ENCODE measurements at regions not wholly inside any gene's neighbourhood (a gene's known extent, or its start where the extent isn't known, plus 50 kb on each side); places are given as distances from the start of the nearest gene placed in this dataset.

DNA sequence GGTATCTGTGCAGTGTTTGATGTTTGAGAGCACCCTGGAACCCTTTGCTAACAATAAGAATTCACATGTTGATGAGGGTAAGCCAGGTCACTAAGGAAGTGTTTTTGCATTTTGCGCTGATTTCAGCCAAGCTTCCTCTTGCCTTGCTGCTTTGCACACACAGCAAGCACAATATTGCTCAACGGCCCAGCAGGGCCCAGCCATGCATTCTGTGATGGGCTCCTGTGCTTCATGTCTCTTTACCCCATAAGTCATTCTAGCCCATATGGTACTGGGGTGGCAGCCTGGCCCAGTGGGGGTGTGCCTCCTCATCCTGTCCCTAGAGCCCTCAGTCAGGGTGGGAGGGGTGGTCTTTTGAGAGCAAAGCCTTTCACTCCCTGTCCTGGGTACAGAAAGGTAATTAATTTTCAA, 481.3 kb downstream of the GADD45G start:
- TF ChIP-seq, protein P1, sequence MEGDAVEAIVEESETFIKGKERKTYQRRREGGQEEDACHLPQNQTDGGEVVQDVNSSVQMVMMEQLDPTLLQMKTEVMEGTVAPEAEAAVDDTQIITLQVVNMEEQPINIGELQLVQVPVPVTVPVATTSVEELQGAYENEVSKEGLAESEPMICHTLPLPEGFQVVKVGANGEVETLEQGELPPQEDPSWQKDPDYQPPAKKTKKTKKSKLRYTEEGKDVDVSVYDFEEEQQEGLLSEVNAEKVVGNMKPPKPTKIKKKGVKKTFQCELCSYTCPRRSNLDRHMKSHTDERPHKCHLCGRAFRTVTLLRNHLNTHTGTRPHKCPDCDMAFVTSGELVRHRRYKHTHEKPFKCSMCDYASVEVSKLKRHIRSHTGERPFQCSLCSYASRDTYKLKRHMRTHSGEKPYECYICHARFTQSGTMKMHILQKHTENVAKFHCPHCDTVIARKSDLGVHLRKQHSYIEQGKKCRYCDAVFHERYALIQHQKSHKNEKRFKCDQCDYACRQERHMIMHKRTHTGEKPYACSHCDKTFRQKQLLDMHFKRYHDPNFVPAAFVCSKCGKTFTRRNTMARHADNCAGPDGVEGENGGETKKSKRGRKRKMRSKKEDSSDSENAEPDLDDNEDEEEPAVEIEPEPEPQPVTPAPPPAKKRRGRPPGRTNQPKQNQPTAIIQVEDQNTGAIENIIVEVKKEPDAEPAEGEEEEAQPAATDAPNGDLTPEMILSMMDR (optimal IDR thresholded peaks at IDR 0.05 in 1 of 3, IDR thresholded peaks at IDR 0.05 in 1 of 3, conservative IDR thresholded peaks at IDR 0.05 in 1 of 3; ENCODE audit: extremely low read depth in 1 of 3, insufficient read depth in 2 of 3, low read length in 3 of 3): no peak
- no peak for TF ChIP-seq EZH2 (IDR thresholded peaks at IDR 0.05; ENCODE audit: low read length)

Data from keratinocyte (primary cell).